Activated CD8-positive, alpha-beta memory T cell treated with anti-CD3 and anti-CD28 coated beads for 48 hours (primary cell): ENCODE measurements at regions not wholly inside any gene's neighbourhood (a gene's known extent, or its start where the extent isn't known, plus 50 kb on each side); places are given as distances from the start of the nearest gene placed in this dataset.
"Not testable (repeated sequence)": the region's sequence is repeated elsewhere in the genome, so short reads cannot be mapped to it uniquely, and the experiment has no call there.

Experiments used
- DNase-seq, 3 experiments: peaks; one replicate each; pipeline ENCODE4 v3.0.0-alpha.2; 2020; ENCODE audit warnings: low read depth in 2 of 3, low spot score in 2 of 3

GRCh38 chr2:87634971-87635650, 112.8 kb upstream of the PLGLB2 start:
- DNase-seq: not testable (repeated sequence)

GRCh38 chr2:87636246-87636645, 111.6 kb upstream of the PLGLB2 start:
- DNase-seq: not testable (repeated sequence)

DNA sequence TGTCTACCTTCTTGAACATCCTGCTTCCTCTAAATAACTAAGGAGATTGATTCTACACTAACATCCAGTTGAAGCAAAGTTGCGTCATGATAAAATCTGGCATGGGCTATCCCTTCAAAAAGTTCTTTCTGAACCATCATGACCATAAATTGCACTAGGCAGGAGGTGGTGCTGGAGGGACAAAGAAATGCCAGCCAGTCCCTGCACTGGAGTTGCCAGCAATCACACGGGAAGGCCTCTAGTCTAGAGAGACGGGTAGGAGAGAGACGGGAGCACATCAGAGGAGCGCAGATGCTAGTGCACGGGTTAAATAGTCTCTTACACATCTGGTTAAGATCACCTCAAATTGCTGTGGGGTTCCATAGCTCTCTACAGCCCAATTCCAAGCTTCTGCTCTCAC, 111.2 kb upstream of the PLGLB2 start:
- not testable (repeated sequence) for DNase-seq

DNA sequence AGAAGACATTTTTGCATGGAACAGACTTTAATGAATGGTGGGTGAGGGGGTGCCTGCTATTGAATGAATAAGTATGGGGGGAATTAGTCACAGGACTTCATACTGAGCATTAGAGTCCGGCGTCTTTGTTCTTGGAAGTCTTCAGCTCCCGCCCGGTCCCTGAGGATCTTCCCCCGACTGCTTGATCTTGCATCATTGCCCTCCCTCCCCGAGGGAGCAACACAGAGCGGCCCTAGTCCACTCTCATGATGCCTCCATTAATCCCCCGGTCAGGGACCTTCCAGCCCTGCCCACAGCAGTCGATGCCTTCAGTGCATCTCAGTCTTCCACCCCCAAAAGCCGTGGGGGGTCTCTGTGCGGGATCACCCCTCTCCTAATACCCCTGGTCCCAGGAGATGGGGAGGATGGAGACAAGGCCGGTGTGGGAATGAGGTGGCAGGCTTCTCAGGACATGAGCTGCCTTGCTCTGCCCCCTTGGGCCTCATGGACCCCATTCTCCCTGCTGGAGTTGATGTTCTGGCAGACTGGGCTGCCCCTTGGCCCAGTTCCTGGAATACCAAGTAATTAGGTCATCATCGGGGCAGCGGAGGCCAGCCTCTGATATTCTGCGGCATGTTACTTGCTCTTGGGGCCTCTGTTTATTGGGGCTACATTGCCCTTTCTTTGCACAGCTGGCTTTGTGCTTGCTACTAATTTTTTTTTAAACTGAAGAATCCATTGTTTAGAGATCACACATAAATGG, 110.5 kb upstream of the PLGLB2 start:
- not testable (repeated sequence) for DNase-seq

- DNase-seq: not testable (repeated sequence)
Observed at GRCh38 chr2:87638114-87638807, 109.6 kb upstream of the PLGLB2 start.

GRCh38 chr2:87638872-87639271, 109.0 kb upstream of the PLGLB2 start:
- DNase-seq: not testable (repeated sequence)

DNA sequence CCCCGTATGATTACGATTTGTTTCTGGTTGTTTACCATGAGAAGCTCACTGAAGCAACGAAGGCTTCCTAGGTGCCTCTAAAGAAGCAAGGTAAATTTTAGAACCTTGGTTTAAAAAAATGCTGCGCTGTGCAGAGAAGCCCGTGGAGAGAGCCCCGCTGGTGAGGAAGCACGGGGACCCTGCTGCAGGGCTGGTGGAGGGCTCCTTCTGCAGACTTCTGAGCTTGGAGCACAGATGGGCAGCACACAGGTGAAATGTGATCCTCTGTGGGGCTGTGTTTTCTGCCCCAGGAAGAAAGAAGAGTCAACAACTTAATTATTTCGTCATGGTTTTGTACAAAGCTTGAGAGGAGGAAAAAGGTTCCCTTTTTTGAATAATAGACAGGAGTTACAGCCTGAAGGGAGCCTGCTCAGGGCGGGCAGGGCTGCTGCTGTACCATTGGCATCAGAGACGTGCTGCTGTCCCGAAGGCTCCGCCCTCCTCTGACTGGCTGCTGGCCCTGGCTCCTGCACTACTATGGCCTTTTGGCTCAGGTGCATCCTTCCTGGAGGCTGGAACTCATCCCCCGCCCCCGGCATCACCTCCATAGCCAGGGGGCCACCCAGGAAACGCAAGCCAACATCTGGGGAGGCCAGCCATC, 108.0 kb upstream of the PLGLB2 start:
- not testable (repeated sequence) for DNase-seq

DNA sequence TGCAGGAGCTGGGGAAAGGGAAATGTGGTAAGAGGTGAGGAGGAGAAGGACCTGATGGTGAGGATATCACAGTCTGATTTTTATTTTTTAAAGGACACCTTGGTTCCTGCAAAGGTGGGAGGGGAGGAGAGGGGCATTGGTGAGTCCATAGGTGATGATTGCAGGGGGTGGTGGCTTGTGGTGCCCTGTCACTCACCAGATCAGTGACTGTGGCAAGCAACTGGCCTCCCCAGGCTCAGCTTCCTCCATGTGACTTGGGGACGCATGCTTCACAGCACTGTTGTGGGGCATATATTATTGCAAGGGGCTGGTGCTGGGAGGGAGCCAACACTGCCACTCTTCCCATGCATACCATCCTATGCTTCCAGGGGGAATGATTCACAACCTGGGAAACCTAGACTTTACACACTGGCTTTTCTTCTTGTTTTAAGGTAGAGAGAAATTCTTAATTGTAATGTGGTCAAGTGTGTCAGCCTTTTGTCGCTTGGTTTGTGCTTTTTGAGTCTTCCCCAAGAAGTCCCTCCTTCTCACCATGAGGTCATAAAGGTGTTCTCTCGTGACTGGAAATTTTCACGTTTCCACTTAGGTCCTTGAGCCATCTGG, 106.8 kb upstream of the PLGLB2 start:
- not testable (repeated sequence) for DNase-seq

GRCh38 chr2:87643165-87643564, 104.7 kb upstream of the PLGLB2 start:
- DNase-seq: not testable (repeated sequence)

DNA sequence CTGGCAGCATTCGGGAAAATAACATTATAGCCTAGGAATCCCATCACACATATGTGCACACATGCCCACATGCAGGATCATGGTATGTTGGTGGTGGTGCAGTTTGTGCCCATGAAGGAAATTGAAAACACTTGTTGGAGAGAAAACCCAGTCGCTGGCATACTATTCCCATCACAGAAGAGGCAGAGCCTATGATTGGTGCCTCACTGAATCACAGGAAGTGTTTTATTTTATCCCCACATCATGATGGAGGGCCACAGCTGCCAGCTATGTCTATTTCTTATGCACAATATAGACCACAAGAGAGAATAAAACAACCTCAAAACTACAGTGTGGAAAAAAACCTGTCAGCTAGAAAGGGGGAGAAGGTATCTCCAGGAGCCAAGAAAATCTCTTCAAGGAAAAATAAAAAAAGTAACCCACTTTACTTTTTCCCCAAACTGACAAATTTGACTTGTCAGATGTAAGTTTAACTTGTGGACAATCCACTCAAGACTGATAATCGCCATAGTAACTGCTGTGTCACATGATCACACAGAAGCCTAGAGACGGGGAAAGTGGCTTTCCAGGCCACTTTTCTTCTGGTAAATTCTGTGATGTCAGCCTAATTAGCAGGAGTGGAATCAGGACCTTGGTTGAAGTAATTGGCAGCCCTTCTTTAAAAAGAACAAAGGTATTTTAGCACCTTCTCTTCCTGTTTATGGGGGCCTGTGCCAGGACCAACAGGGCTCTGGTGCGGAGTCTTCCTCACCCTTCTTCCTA, 100.0 kb upstream of the PLGLB2 start:
- DNase-seq: not testable (repeated sequence)

DNA sequence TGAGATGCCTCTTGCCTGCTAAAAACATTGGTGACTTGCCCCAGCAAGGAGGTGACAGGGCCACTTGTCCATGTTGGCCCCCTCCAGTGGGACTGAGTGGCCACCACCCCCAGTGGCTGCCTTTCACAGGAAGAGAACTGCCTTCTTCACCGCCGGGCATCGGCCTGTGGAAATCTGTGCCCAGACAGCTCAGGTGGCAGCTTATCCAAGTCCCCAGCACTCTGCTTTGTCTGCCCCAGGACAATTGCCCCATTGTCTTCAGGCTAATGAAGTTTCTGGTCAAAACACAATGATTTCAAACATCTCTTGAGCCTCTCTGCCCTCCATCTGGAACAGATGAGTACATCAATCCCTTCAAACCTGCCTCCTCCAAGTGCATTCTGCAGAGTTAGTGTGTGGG, 99.1 kb upstream of the PLGLB2 start:
- DNase-seq: not testable (repeated sequence)

DNA sequence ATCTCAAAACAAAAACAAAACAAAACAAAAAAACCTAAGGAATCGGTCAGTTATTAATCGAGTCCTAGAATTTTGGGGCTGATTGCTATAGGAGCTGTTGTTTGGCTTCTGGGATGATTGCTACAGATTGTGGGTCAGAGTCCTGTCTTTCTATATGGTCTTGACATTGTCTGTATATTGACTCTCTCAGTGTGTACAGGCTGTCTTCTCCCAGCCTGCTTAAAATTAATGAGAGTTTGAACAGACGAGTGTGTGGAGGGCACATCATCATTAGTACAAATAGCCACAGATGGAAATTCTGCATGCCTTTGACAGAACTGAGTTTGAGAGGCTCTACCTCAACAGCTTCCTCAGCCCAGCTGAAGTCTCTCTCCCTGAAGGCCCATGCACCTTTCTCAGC, 98.0 kb upstream of the PLGLB2 start:
- not testable (repeated sequence) for DNase-seq

DNA sequence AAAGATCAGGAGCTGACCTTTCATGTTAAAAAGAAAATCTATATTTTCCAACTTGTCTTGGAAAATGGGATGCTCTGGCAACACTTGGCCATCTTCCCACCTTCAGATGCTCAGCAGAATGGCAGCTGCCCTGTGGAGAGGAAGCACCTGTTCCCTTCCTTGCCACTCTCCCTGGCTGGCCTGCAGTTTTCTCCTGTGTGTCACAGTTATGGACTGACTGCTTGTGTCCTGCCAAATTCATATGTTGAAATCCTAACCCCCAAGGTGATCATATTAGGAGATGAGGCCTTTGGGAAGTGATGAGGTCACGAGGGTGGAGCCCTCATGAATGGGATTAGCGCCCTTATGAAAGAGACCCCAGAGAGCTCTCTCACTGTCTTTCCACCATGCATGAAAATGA, 97.0 kb upstream of the PLGLB2 start:
- not testable (repeated sequence) for DNase-seq

- DNase-seq: not testable (repeated sequence)
Observed at GRCh38 chr2:87651589-87651988, 96.3 kb upstream of the PLGLB2 start.

DNA sequence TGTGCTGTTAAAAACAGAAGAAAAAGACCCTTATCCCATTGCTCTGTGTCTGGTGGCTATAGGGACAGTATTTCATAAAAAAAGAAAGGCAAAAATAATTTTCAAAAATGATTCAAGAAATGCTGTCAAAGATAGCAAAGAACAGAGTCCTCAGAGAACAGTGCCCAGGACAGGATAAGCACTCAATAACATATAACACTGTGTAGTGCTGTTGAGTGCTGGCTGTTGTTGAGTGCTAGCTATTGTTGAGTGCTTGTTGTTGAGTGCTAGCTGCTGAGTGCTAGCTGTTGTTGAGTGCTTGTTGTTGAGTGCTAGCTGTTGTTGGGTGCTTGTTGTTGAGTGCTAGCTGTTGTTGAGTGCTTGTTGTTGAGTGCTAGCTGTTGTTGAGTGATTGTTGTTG, 94.5 kb upstream of the PLGLB2 start:
- not testable (repeated sequence) for DNase-seq

DNA sequence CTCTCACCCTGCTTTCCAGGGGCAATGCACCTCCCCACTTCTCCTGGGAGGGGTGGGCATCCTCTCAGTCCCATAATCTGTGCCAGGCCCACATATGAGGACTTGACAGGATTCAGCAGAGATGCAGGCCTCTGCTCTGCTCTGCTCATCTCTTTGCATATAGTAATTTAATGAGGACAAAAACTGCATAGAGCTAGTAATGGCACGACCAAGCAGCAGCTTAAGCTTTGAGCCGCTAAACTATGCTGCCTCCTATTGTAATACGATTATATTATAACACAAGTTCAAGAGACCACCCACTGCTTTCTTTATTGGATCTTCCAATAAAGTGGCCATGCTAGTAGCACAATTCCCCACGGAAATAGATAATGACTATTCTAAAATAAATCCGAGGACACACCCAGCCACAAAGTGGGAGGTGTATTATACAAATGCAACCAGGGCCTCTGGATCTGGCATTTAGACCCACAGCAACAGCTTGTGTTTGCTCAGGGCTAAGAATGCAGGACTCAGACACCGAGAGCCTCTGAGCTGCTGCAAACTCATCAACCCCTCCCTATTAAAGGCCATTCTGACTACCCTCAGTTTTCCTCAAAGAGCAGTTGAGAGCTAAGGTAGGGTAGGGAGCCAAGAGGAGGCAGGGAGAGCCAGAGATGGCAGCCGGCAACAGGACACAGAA, 93.6 kb upstream of the PLGLB2 start:
- DNase-seq: not testable (repeated sequence)

- not testable (repeated sequence) for DNase-seq
Observed at GRCh38 chr2:87657915-87658314, 90.0 kb upstream of the PLGLB2 start.

DNA sequence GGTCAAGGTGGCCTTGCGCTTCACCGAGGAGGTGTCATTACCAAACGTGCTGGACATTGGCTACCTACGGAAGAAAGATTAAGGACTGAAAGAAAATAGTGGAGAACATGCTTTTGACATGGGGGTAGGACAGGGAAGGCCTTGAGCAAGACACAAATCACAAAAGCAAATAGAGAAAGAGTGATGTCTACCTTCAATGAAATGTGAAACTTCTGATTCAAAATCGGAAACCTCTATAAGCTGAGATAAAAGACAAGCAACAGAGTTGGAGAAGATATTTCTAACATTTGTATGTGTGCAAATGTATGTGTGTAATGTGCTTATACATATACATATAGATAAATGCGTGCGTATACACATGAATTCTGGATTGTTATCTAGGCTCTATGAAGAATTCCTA, 89.5 kb upstream of the PLGLB2 start:
- not testable (repeated sequence) for DNase-seq

GRCh38 chr2:87658976-87659375, 88.9 kb upstream of the PLGLB2 start:
- DNase-seq: not testable (repeated sequence)

DNA sequence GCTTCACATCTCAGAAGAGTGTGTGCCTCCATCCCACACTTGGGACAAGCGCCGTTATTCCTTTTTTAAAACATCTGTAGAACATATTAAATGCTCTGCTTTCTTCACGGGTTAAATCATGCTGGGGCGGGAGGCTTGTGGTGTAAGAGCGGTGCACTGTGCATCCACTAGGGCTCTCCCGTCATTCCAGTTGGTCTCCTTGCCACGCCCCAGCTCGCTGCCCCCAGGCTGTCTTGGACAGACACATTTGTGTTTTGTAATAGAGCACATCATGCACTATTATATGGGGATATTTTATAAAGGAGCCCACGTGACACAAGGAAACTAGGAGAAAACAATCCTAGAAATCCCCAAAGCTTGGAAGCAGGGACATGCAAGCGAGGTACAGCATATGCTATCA, 87.7 kb upstream of the PLGLB2 start:
- DNase-seq: not testable (repeated sequence)
